Activated naive CD8-positive, alpha-beta T cell treated with anti-CD3 and anti-CD28 coated beads, Interleukin-2, amount 50 U/mL, for 16 hours (primary cell): ENCODE measurements at regions not wholly inside any gene's neighbourhood (a gene's known extent, or its start where the extent isn't known, plus 50 kb on each side); places are given as distances from the start of the nearest gene placed in this dataset.

ENCODE experiments used
- DNase-seq: peaks from one replicate; pipeline ENCODE4 v3.0.0-alpha.2; 2020; ENCODE audit warnings: low read depth, low spot score

- no peak for DNase-seq
Measured at GRCh38 chr12:93043192-93043876, 114.2 kb upstream of the EEA1 start.

GRCh38 chr12:93043877-93044209, 114.7 kb upstream of the EEA1 start:
- no peak for DNase-seq

GRCh38 chr12:93047118-93047517, 118.0 kb upstream of the EEA1 start:
- no peak for DNase-seq

- no peak for DNase-seq
Measured at GRCh38 chr12:93048656-93049055, 119.6 kb upstream of the EEA1 start.

GRCh38 chr12:93050026-93050747, 121.1 kb upstream of the EEA1 start:
- no peak for DNase-seq

- no peak for DNase-seq
Measured at GRCh38 chr12:93050748-93051081, 121.6 kb upstream of the EEA1 start.

- DNase-seq = no peak
Measured at GRCh38 chr12:93054021-93054420, 124.9 kb upstream of the EEA1 start.

- DNase-seq = no peak
Measured at GRCh38 chr12:93055221-93055620, 126.1 kb upstream of the EEA1 start.

GRCh38 chr12:93056971-93057535, 128.0 kb upstream of the EEA1 start:
- no peak for DNase-seq

- DNase-seq = no peak
Measured at GRCh38 chr12:93058280-93058679, 129.2 kb upstream of the EEA1 start.

- DNase-seq = no peak
Measured at GRCh38 chr12:93059288-93059687, 130.2 kb upstream of the EEA1 start.

- DNase-seq = no peak
Measured at GRCh38 chr12:93059925-93060665, 131.0 kb upstream of the EEA1 start.

GRCh38 chr12:93060666-93061472, 131.8 kb upstream of the EEA1 start:
- DNase-seq = no peak

GRCh38 chr12:93061473-93062419, 132.7 kb upstream of the EEA1 start:
- no peak for DNase-seq

- no peak for DNase-seq
Measured at GRCh38 chr12:93065896-93066295, 136.8 kb upstream of the EEA1 start.

- DNase-seq = no peak
Measured at GRCh38 chr12:93072340-93072739, 143.2 kb upstream of the EEA1 start.

- DNase-seq = no peak
Measured at GRCh38 chr12:93073324-93073723, 144.2 kb upstream of the EEA1 start.

- DNase-seq = no peak
Measured at GRCh38 chr12:93078059-93078458, 149.0 kb upstream of the EEA1 start.

GRCh38 chr12:93078577-93078976, 149.5 kb upstream of the EEA1 start:
- DNase-seq = no peak

- no peak for DNase-seq
Measured at GRCh38 chr12:93079271-93079670, 150.2 kb upstream of the EEA1 start.

- no peak for DNase-seq
Measured at GRCh38 chr12:93079976-93080375, 150.9 kb upstream of the EEA1 start.
